HL-60 (cell line): ENCODE measurements at regions not wholly inside any gene's neighbourhood (a gene's known extent, or its start where the extent isn't known, plus 50 kb on each side); places are given as distances from the start of the nearest gene placed in this dataset.

ENCODE experiments used
- DNase-seq, 2 experiments: peaks; one replicate each; pipeline ENCODE4 v3.0.0-alpha.2; 2010 to 2020; ENCODE audit warnings: low read depth in 1 of 2, low spot score in 1 of 2
- H3K27ac ChIP-seq: fragments of 250-450 bp; sonication (Bioruptor Pico); replicated peaks from 2 replicates; pipeline ENCODE4 v1.5.1; 2020; ENCODE audit warnings: mild to moderate bottlenecking, moderate library complexity
- H3K27me3 ChIP-seq: fragments of 250-450 bp; sonication (Bioruptor Pico); 2 replicates; pipeline ENCODE4 v1.5.1; 2021; ENCODE audit warnings: mild to moderate bottlenecking, moderate library complexity; ENCODE audit not compliant: insufficient read depth, poor library complexity, severe bottlenecking
- H3K4me3 ChIP-seq: replicated peaks from 2 replicates; pipeline ENCODE4 v1.5.1; 2011; ENCODE audit warnings: mild to moderate bottlenecking, control low read depth, low read length; ENCODE audit not compliant: insufficient read depth
- GABPA ChIP-seq: IDR thresholded peaks from 2 replicates; pipeline ENCODE4 v1.6.1; 2012; ENCODE audit warnings: low read depth
- POLR2AphosphoS5 ChIP-seq: IDR thresholded peaks from 2 replicates; pipeline ENCODE4 v1.6.1; 2012; ENCODE audit warnings: low read depth
- SPI1 ChIP-seq: IDR thresholded peaks from 2 replicates; pipeline ENCODE4 v1.6.1; 2012; ENCODE audit warnings: low read depth, mild to moderate bottlenecking, borderline replicate concordance
- TF ChIP-seq, protein P1 (sequence below): IDR thresholded peaks from one replicate; pipeline ENCODE4 v1.5.1; 2011; ENCODE audit warnings: low read length, control low read depth, inconsistent platforms; ENCODE audit not compliant: insufficient read depth
- TF ChIP-seq, protein P2 (sequence below): IDR thresholded peaks from 2 replicates; pipeline ENCODE4 v1.6.1; 2012; ENCODE audit warnings: low read depth; ENCODE audit not compliant: insufficient replicate concordance

GRCh38 chrX:114332766-114333165 lies 251.1 kb upstream of the HTR2C start:
- no peak for DNase-seq
- no peak overlapping the region for H3K4me3 ChIP-seq
- TF ChIP-seq SPI1 = no peak
- TF ChIP-seq, protein P1, sequence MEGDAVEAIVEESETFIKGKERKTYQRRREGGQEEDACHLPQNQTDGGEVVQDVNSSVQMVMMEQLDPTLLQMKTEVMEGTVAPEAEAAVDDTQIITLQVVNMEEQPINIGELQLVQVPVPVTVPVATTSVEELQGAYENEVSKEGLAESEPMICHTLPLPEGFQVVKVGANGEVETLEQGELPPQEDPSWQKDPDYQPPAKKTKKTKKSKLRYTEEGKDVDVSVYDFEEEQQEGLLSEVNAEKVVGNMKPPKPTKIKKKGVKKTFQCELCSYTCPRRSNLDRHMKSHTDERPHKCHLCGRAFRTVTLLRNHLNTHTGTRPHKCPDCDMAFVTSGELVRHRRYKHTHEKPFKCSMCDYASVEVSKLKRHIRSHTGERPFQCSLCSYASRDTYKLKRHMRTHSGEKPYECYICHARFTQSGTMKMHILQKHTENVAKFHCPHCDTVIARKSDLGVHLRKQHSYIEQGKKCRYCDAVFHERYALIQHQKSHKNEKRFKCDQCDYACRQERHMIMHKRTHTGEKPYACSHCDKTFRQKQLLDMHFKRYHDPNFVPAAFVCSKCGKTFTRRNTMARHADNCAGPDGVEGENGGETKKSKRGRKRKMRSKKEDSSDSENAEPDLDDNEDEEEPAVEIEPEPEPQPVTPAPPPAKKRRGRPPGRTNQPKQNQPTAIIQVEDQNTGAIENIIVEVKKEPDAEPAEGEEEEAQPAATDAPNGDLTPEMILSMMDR = no peak
- no peak overlapping the region for H3K27ac ChIP-seq
- H3K27me3 ChIP-seq = no peaks in the 10 kb centered on the region

DNA sequence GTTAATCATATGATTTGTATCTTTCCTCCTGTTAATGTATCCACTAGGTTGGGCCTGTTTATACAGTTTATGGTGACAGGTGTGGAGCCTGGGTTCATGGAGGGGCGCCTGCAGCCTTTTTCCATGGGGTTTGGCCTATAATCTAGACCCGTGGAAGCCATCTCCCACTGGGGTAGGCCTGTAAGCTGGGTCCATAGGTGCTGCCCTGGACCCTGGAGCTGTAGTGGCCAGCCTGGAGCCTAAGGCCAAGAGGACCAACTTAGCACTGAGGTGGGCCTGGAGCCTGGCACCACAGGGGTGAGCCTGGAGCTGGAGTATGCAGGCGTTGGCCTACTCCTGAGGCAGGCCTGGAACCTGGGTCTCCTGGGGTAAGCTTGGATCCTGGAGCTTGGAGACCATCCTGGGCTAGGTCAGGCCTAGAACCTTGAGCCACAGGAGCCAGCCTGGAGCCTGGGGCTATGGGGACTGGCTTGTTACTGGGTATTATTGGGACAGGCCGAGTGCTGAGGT lies 249.4 kb upstream of the HTR2C start:
- H3K27me3 ChIP-seq = no peaks in the 10 kb centered on the region
- H3K27ac ChIP-seq = no peak overlapping the region
- TF ChIP-seq POLR2AphosphoS5 (no peak), SPI1 (no peak), GABPA (no peak)
- TF ChIP-seq, protein P2, sequence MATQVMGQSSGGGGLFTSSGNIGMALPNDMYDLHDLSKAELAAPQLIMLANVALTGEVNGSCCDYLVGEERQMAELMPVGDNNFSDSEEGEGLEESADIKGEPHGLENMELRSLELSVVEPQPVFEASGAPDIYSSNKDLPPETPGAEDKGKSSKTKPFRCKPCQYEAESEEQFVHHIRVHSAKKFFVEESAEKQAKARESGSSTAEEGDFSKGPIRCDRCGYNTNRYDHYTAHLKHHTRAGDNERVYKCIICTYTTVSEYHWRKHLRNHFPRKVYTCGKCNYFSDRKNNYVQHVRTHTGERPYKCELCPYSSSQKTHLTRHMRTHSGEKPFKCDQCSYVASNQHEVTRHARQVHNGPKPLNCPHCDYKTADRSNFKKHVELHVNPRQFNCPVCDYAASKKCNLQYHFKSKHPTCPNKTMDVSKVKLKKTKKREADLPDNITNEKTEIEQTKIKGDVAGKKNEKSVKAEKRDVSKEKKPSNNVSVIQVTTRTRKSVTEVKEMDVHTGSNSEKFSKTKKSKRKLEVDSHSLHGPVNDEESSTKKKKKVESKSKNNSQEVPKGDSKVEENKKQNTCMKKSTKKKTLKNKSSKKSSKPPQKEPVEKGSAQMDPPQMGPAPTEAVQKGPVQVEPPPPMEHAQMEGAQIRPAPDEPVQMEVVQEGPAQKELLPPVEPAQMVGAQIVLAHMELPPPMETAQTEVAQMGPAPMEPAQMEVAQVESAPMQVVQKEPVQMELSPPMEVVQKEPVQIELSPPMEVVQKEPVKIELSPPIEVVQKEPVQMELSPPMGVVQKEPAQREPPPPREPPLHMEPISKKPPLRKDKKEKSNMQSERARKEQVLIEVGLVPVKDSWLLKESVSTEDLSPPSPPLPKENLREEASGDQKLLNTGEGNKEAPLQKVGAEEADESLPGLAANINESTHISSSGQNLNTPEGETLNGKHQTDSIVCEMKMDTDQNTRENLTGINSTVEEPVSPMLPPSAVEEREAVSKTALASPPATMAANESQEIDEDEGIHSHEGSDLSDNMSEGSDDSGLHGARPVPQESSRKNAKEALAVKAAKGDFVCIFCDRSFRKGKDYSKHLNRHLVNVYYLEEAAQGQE = no peak
- TF ChIP-seq, protein P1 = no peak

DNA sequence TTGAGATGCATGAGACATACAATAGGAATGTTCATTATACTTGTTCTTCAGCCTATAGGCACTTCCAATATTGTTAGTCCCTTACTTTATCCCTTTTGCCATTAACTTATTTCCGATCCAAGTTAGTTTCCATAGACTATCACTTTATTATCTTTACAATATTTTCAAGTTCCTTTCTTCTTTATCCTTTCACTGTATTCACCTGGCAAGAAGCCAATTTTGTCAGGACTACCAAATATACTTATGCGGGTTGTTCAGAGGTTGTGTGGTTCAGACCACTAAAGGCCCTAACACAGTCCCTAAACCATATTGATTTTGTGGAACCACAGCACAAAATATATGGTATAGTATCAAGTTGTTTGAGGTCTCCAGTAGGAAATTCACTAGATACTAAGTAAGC lies 245.0 kb upstream of the HTR2C start:
- TF ChIP-seq GABPA (no peak), POLR2AphosphoS5 (no peak), SPI1 (no peak)
- TF ChIP-seq, protein P2 = no peak
- TF ChIP-seq, protein P1 = no peak
- Histone ChIP-seq H3K27me3 (no peaks in the 10 kb centered on the region), H3K4me3 (no peak overlapping the region), H3K27ac (no peak overlapping the region)
- no peak for DNase-seq

More for the DNA sequence above, 249.4 kb upstream of the HTR2C start:
- no peak overlapping the region for H3K4me3 ChIP-seq
- no peak for DNase-seq

GRCh38 chrX:114344756-114345349 lies 239.0 kb upstream of the HTR2C start:
- TF ChIP-seq, protein P1 = peak; percentile 35
- TF ChIP-seq, protein P2 = no peak
- TF ChIP-seq POLR2AphosphoS5 (no peak), GABPA (no peak), SPI1 (no peak)
- Histone ChIP-seq H3K27ac (no peak overlapping the region), H3K27me3 (no peaks in the 10 kb centered on the region), H3K4me3 (no peak overlapping the region)
- DNase-seq = no peak
